HUES6 (cell line): ENCODE measurements at regions not wholly inside any gene's neighbourhood (a gene's known extent, or its start where the extent isn't known, plus 50 kb on each side); places are given as distances from the start of the nearest gene placed in this dataset.
"Not testable (repeated sequence)": the region's sequence is repeated elsewhere in the genome, so short reads cannot be mapped to it uniquely, and the experiment has no call there.

Source experiments
- H3K27ac ChIP-seq: 2 replicates; pipeline ENCODE4 v1.7.0; 2013; ENCODE audit warnings: low read depth, mild to moderate bottlenecking, low read length, inconsistent platforms
- H3K27me3 ChIP-seq: 2 replicates; pipeline ENCODE4 v1.6.1; 2013; ENCODE audit warnings: low read length; ENCODE audit not compliant: control insufficient read depth, insufficient read depth
- H3K36me3 ChIP-seq: 2 replicates; pipeline ENCODE4 v1.6.1; 2013; ENCODE audit warnings: low read length; ENCODE audit not compliant: control insufficient read depth, insufficient read depth
- H3K4me1 ChIP-seq: 2 replicates; pipeline ENCODE4 v1.6.1; 2013; ENCODE audit warnings: low read length; ENCODE audit not compliant: control insufficient read depth, insufficient read depth
- H3K4me3 ChIP-seq: 2 replicates; pipeline ENCODE4 v1.5.1; 2013; ENCODE audit warnings: low read depth, low read length
- H3K9ac ChIP-seq: one replicate; pipeline ENCODE4 v1.6.1; 2013; ENCODE audit warnings: mild to moderate bottlenecking, low read length
- H3K9me3 ChIP-seq: 2 replicates; pipeline ENCODE4 v1.6.1; 2013; ENCODE audit warnings: low read depth, low read length; ENCODE audit not compliant: control insufficient read depth, insufficient read depth

- Histone ChIP-seq H3K27me3 (no peaks in the 10 kb centered on the region), H3K36me3 (no peaks in the 10 kb centered on the region), H3K9me3 (0 out of 2 replicates have a peak, but pooled peaks cover 9% of the 10 kb centered on the region), H3K4me1 (no peaks in the 10 kb centered on the region), H3K4me3 (no peak overlapping the region), H3K27ac (no peak overlapping the region), H3K9ac (no peak overlapping the region)
Measured at GRCh38 chr21:14741256-14741655, 195.1 kb upstream of the SAMSN1 start.

GRCh38 chr21:14740692-14741091, 194.6 kb upstream of the SAMSN1 start:
- Histone ChIP-seq H3K4me1 (no peaks in the 10 kb centered on the region), H3K9me3 (0 out of 2 replicates have a peak, but pooled peaks cover 9% of the 10 kb centered on the region), H3K27me3 (no peaks in the 10 kb centered on the region), H3K36me3 (no peaks in the 10 kb centered on the region), H3K27ac (no peak overlapping the region), H3K4me3 (no peak overlapping the region), H3K9ac (no peak overlapping the region)

- Histone ChIP-seq H3K4me3 (no peak overlapping the region), H3K4me1 (no peaks in the 10 kb centered on the region), H3K27me3 (no peaks in the 10 kb centered on the region), H3K36me3 (no peaks in the 10 kb centered on the region), H3K9me3 (0 out of 2 replicates have a peak, but pooled peaks cover 7% of the 10 kb centered on the region), H3K9ac (no peak overlapping the region), H3K27ac (no peak overlapping the region)
Measured at GRCh38 chr21:14740116-14740515, 194.0 kb upstream of the SAMSN1 start.

GRCh38 chr21:14739590-14739989, 193.5 kb upstream of the SAMSN1 start:
- H3K36me3 ChIP-seq, result no peaks in the 10 kb centered on the region
- H3K27ac ChIP-seq, result no peak overlapping the region
- H3K9ac ChIP-seq, result no peak overlapping the region
- H3K27me3 ChIP-seq, result no peaks in the 10 kb centered on the region
- H3K9me3 ChIP-seq, result 0 out of 2 replicates have a peak, but pooled peaks cover 6% of the 10 kb centered on the region
- H3K4me3 ChIP-seq, result no peak overlapping the region
- H3K4me1 ChIP-seq, result no peaks in the 10 kb centered on the region

- H3K9me3 ChIP-seq, H3K27ac ChIP-seq, H3K4me1 ChIP-seq, H3K36me3 ChIP-seq, H3K27me3 ChIP-seq, H3K9ac ChIP-seq, H3K4me3 ChIP-seq: not testable (repeated sequence)
Measured at GRCh38 chr21:14738576-14738975, 192.5 kb upstream of the SAMSN1 start.

- no peaks in the 10 kb centered on the region for H3K36me3 ChIP-seq
- H3K27me3 ChIP-seq, result no peaks in the 10 kb centered on the region
- H3K4me3 ChIP-seq, result no peak overlapping the region
- no peak overlapping the region for H3K9ac ChIP-seq
- no peaks in the 10 kb centered on the region for H3K4me1 ChIP-seq
- H3K9me3 ChIP-seq, result no peaks in the 10 kb centered on the region
- no peak overlapping the region for H3K27ac ChIP-seq
Measured at GRCh38 chr21:14737922-14738321, 191.8 kb upstream of the SAMSN1 start.

- Histone ChIP-seq H3K9me3 (no peaks in the 10 kb centered on the region), H3K27ac (no peak overlapping the region), H3K36me3 (no peaks in the 10 kb centered on the region), H3K4me1 (no peaks in the 10 kb centered on the region), H3K9ac (no peak overlapping the region), H3K27me3 (no peaks in the 10 kb centered on the region), H3K4me3 (no peak overlapping the region)
Measured at GRCh38 chr21:14737284-14737691, 191.2 kb upstream of the SAMSN1 start.

- Histone ChIP-seq H3K4me3 (no peak overlapping the region), H3K36me3 (no peaks in the 10 kb centered on the region), H3K9ac (no peak overlapping the region), H3K27me3 (no peaks in the 10 kb centered on the region), H3K4me1 (no peaks in the 10 kb centered on the region), H3K27ac (no peak overlapping the region), H3K9me3 (no peaks in the 10 kb centered on the region)
Measured at GRCh38 chr21:14736672-14737071, 190.6 kb upstream of the SAMSN1 start.

GRCh38 chr21:14736162-14736561, 190.0 kb upstream of the SAMSN1 start:
- H3K9ac ChIP-seq, result no peak overlapping the region
- H3K4me1 ChIP-seq, result no peaks in the 10 kb centered on the region
- H3K4me3 ChIP-seq, result no peak overlapping the region
- no peak overlapping the region for H3K27ac ChIP-seq
- H3K27me3 ChIP-seq, result no peaks in the 10 kb centered on the region
- no peaks in the 10 kb centered on the region for H3K9me3 ChIP-seq
- no peaks in the 10 kb centered on the region for H3K36me3 ChIP-seq

GRCh38 chr21:14734833-14735232, 188.7 kb upstream of the SAMSN1 start:
- H3K27ac ChIP-seq, result no peak overlapping the region
- no peak overlapping the region for H3K4me3 ChIP-seq
- no peaks in the 10 kb centered on the region for H3K36me3 ChIP-seq
- no peaks in the 10 kb centered on the region for H3K4me1 ChIP-seq
- no peaks in the 10 kb centered on the region for H3K27me3 ChIP-seq
- no peaks in the 10 kb centered on the region for H3K9me3 ChIP-seq
- no peak overlapping the region for H3K9ac ChIP-seq

GRCh38 chr21:14734191-14734590, 188.1 kb upstream of the SAMSN1 start:
- Histone ChIP-seq H3K4me3 (no peak overlapping the region), H3K27me3 (no peaks in the 10 kb centered on the region), H3K27ac (no peak overlapping the region), H3K9ac (no peak overlapping the region), H3K4me1 (no peaks in the 10 kb centered on the region), H3K36me3 (no peaks in the 10 kb centered on the region), H3K9me3 (no peaks in the 10 kb centered on the region)

- no peak overlapping the region for H3K27ac ChIP-seq
- H3K9ac ChIP-seq, result no peak overlapping the region
- no peaks in the 10 kb centered on the region for H3K36me3 ChIP-seq
- peaks cover 6% of the 10 kb centered on the region; the same call in 1 of the 2 replicates for H3K4me1 ChIP-seq
- H3K9me3 ChIP-seq, result peaks cover 2% of the 10 kb centered on the region; the same call in 1 of the 2 replicates
- H3K4me3 ChIP-seq, result no peak overlapping the region
- no peaks in the 10 kb centered on the region for H3K27me3 ChIP-seq
Measured at GRCh38 chr21:14725219-14725618, 179.1 kb upstream of the SAMSN1 start.
